Omental fat pad (tissue), 3 donors: ENCODE measurements at regions not wholly inside any gene's neighbourhood (a gene's known extent, or its start where the extent isn't known, plus 50 kb on each side); places are given as distances from the start of the nearest gene placed in this dataset.
"Not testable (repeated sequence)": the region's sequence is repeated elsewhere in the genome, so short reads cannot be mapped to it uniquely, and the experiment has no call there.

Experiments used
- ATAC-seq: fragments of 150-250 bp; one replicate; pipeline ENCODE4 v1.9.1; 2016; ENCODE audit warnings: mild to moderate bottlenecking, moderate library complexity; ENCODE audit not compliant: low FRiP score
- DNase-seq: peaks from one replicate; pipeline ENCODE4 v3.0.0-alpha.2; 2019; ENCODE audit warnings: low spot score
- TF ChIP-seq, protein P1 (sequence below), 3 donors: fragments of 450-650 bp; IDR thresholded peaks; one replicate each; pipeline ENCODE4 v1.5.1; 2016 to 2017; ENCODE audit warnings: antibody characterized with exemption in 3 of 3, mild to moderate bottlenecking in 3 of 3, moderate library complexity in 2 of 3

DNA sequence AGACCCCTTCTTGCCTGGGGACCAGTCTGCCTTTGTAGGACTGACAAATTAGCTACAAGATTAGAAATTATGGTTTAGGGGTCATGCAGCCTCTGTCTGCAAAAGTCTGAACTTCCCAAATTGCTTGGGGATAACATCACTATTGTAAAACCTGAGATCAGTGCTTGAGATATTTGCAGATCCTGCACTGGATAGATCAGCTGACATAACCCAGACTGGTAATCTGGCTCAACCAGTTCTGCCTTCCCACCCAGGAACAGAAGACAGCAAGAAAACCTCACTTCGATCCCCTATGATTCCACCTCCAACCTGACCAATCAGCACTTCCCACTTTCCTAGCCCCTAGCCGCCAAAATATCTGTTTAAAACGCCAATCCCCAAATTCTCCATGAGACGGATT, 202.8 kb upstream of the DIAPH2 start:
- TF ChIP-seq, protein P1, sequence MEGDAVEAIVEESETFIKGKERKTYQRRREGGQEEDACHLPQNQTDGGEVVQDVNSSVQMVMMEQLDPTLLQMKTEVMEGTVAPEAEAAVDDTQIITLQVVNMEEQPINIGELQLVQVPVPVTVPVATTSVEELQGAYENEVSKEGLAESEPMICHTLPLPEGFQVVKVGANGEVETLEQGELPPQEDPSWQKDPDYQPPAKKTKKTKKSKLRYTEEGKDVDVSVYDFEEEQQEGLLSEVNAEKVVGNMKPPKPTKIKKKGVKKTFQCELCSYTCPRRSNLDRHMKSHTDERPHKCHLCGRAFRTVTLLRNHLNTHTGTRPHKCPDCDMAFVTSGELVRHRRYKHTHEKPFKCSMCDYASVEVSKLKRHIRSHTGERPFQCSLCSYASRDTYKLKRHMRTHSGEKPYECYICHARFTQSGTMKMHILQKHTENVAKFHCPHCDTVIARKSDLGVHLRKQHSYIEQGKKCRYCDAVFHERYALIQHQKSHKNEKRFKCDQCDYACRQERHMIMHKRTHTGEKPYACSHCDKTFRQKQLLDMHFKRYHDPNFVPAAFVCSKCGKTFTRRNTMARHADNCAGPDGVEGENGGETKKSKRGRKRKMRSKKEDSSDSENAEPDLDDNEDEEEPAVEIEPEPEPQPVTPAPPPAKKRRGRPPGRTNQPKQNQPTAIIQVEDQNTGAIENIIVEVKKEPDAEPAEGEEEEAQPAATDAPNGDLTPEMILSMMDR (IDR thresholded peaks at IDR 0.05): no peak
- no peak for ATAC-seq

DNA sequence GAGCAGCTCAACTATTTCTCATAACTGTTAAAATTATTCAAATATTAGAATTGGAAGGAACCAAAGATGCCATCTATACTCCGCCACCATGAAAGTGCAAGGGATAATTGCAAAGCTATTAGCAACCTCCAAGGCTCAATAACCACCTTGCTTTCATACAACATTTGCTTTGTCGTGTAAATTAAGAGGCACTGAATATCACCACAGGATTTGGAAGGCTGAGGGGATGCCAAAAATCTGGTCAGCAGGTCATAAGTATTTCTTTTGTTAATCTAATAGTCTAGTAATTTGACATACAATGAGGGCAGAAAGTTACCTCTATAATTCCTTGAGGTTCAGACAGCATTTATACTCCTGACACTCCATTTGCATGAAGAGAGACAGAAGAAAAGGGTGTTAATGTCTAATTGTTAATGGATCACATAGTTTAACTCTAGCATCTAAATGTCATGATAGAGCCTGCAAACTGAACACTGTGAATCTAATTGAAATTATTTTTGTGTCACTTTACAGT, 200.9 kb upstream of the DIAPH2 start:
- TF ChIP-seq, protein P1 (IDR thresholded peaks at IDR 0.05): no peak
- DNase-seq: no peak
- ATAC-seq: no peak

More for the DNA sequence above, 202.8 kb upstream of the DIAPH2 start:
- no peak for DNase-seq

DNA sequence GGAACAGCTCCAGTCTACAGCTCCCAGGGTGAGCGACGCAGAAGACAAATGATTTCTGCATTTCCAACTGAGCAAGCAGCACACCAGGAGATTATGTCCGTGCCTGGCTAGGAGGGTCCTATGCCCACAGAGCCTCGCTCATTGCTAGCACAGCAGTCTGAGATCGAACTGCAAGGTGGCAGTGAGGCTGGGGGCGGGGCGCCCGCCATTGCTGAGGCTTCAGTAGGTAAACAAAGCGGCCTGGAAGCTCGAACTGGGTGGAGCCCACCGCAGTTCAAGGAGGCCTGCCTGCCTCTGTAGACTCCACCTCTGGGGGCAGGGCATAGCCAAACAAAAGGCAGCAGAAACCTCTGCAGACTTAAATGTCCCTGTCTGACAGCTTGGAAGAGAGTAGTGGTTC, 198.0 kb upstream of the DIAPH2 start:
- not testable (repeated sequence) for DNase-seq, ATAC-seq

DNA sequence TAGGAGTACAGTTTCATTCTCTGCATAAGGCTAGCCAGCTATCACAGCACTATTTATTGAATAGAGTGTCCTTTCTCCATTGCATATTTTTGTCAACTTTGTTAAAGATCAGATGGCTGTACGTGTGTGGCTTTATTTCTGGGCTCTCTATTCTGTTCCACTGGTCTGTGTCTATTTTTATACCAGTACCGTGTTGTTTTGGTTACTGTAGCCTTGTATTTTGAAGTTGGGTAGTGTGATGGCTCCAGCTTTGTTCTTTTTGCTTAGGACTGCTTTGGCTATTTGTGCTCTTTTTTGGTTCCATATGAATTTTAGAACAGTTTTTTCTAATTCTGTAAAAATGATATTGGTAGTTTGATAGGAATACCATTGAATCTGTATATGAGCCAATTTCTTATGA, 182.1 kb upstream of the DIAPH2 start:
- no peak for ATAC-seq
- DNase-seq: no peak
- TF ChIP-seq, protein P1 (IDR thresholded peaks at IDR 0.05): no peak

DNA sequence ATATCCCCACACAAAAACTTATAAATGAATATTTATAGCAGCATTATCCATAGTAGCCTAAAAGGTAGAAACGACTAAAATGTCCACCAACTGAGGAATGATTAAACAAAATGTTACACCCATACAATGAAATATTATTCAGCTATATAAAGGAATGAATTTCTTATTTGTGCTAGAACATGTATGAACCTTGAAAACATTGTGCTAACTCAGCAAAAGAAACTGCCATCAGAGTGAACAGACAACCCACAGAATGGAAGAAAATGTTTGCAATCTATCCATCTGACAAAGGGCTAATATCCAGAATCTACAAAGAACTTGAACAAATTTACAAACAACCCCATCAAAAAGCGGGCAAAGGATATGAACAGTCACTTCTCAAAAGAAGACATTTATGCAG, 155.3 kb upstream of the DIAPH2 start:
- ATAC-seq: not testable (repeated sequence)

DNA sequence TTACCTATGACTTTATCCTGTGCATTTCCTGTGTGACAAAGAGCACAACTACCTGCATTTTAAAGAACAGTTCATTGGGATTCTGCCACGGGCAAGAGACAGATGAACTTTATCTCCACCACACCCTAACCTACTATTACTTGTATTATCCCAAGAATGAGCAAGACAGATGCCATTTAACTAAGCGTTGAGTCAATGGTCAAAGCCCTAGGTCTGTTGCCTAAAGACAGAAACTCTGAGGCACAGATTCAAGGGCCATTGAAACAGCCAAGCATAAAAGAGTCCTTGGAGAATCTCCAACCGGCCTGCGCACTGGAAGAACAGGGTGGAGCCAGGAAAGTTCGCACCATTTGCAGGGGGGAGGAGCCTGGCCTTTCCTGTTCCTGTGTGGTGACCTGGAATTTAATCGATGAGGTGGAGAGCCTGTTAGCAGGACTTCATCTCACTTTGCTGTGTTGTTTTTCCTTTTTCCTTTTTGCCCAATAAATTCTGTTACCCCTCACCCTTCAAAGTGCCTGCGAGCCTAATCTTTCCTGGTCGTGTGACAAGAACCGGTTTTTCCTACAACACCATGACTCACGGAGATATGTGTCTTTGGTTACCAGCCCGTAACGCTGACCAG, 146.4 kb upstream of the DIAPH2 start:
- TF ChIP-seq, protein P1 (IDR thresholded peaks at IDR 0.05): no peak
- no peak for ATAC-seq
- DNase-seq: no peak

More for the DNA sequence above, 155.3 kb upstream of the DIAPH2 start:
- not testable (repeated sequence) for DNase-seq

DNA sequence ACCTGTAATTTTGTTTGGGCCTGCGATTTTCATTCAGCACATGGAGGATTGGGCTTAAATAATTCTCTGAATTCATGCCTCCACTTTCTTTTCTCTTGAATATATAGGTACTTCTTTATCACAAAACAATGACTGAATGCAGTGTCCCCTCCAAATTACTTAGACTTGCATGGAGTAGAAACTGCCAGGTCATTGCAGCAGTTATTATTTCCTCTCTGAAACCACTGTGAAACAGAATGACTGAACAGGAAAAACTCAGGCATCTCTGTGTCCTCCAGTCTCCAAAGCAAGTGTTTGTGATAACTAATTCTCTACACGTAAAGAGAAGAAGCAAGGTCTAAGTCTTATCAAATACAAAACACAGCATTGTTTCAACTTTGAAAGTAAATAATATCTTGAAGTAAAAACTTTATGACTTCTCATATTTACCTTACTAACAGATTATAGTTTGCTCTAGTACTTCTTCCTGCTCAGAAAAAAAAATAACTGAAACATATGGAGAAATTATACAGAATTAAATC, 144.5 kb upstream of the DIAPH2 start:
- ATAC-seq (no peak), DNase-seq (no peak)
- TF ChIP-seq, protein P1 (IDR thresholded peaks at IDR 0.05): no peak

DNA sequence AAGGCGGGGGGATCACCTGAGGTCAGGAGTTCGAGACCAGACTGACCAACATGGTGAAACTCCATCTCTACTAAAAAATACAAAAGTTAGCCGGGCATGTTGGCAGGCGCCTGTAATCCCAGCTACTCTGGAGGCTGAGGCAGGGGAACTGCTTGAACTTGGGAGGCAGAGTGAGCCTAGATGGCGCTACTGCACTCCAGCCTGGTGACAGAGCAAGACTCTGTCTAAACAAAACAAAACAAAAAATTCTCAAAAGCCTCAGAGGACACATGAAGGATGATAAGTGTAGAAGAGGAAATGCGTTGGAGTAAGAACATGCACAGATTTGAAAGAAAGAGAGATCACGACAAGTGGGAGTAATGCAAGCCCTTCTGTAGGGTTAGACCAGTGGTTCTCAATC, 138.4 kb upstream of the DIAPH2 start:
- DNase-seq, ATAC-seq: not testable (repeated sequence)
